ENCODE measurements at regions not wholly inside any gene's neighbourhood (a gene's known extent, or its start where the extent isn't known, plus 50 kb on each side); places are given as distances from the start of the nearest gene placed in this dataset.

- no peak overlapping the region for H2AFZ ChIP-seq (ENCODE audit: low read depth, low read length)
- H3K36me3 ChIP-seq (ENCODE audit: insufficient read depth, low read length), result no peaks in the 10 kb centered on the region
- H3K9me2 ChIP-seq (ENCODE audit: insufficient read depth, low read length), result no peaks in the 10 kb centered on the region
- H3K9ac ChIP-seq (ENCODE audit: low read length), result no peak overlapping the region
- TF ChIP-seq REST (IDR thresholded peaks at IDR 0.05; ENCODE audit: borderline replicate concordance) (no peak), CTCF (IDR thresholded peaks at IDR 0.05; ENCODE audit: poor library complexity, severe bottlenecking) (no peak), MXI1 (conservative IDR thresholded peaks at IDR 0.05; ENCODE audit: poor library complexity, severe bottlenecking) (no peak), EP300 (conservative IDR thresholded peaks at IDR 0.05; ENCODE audit: poor library complexity, severe bottlenecking) (no peak)
- H3K9me3 ChIP-seq (ENCODE audit: low read length), result no peaks in the 10 kb centered on the region
- H3F3A ChIP-seq (ENCODE audit: insufficient read depth, low read length, poor library complexity, severe bottlenecking), result no peaks in the 10 kb centered on the region
- H3K27me3 ChIP-seq (ENCODE audit: insufficient read depth, low read depth, low read length), result no peaks in the 10 kb centered on the region
- H3K27ac ChIP-seq (ENCODE audit: low read length), result no peak overlapping the region
- H3K79me2 ChIP-seq (replicated peaks; ENCODE audit: insufficient read depth, low read length), result no peaks in the 10 kb centered on the region
- peaks cover 3% of the 10 kb centered on the region for H4K20me1 ChIP-seq (ENCODE audit: insufficient read depth)
- no peak overlapping the region for H3K4me2 ChIP-seq (ENCODE audit: low read length)
- H3K4me3 ChIP-seq (ENCODE audit: low read length), result no peak overlapping the region
Observed at GRCh38 chr5:89850513-89850865, 559.1 kb downstream of the CETN3 start.

GRCh38 chr5:89849830-89850512 lies 559.6 kb downstream of the CETN3 start:
- H3K4me2 ChIP-seq (ENCODE audit: low read length), result no peak overlapping the region
- H4K20me1 ChIP-seq (ENCODE audit: insufficient read depth), result peaks cover 3% of the 10 kb centered on the region
- H3K79me2 ChIP-seq (replicated peaks; ENCODE audit: insufficient read depth, low read length), result no peaks in the 10 kb centered on the region
- H3F3A ChIP-seq (ENCODE audit: insufficient read depth, low read length, poor library complexity, severe bottlenecking), result no peaks in the 10 kb centered on the region
- TF ChIP-seq RAD21 (conservative IDR thresholded peaks at IDR 0.05), result no peak
- TF ChIP-seq MXI1 (conservative IDR thresholded peaks at IDR 0.05; ENCODE audit: poor library complexity, severe bottlenecking), result no peak
- TF ChIP-seq REST (IDR thresholded peaks at IDR 0.05; ENCODE audit: borderline replicate concordance), result no peak
- TF ChIP-seq TAF1 (IDR thresholded peaks at IDR 0.05; ENCODE audit: low read depth), result no peak
- no peak overlapping the region for H3K9ac ChIP-seq (ENCODE audit: low read length)
- no peaks in the 10 kb centered on the region for H3K9me3 ChIP-seq (ENCODE audit: low read length)
- H3K27ac ChIP-seq (ENCODE audit: low read length), result no peak overlapping the region
- H2AFZ ChIP-seq (ENCODE audit: low read depth, low read length), result no peak overlapping the region
- no peak overlapping the region for H3K4me3 ChIP-seq (ENCODE audit: low read length)
- H3K9me2 ChIP-seq (ENCODE audit: insufficient read depth, low read length), result no peaks in the 10 kb centered on the region
- no peaks in the 10 kb centered on the region for H3K27me3 ChIP-seq (ENCODE audit: insufficient read depth, low read depth, low read length)
- H3K36me3 ChIP-seq (ENCODE audit: insufficient read depth, low read length), result no peaks in the 10 kb centered on the region

All from neural cell (in vitro differentiated cells).